ENCODE measurements at regions not wholly inside any gene's neighbourhood (a gene's known extent, or its start where the extent isn't known, plus 50 kb on each side); places are given as distances from the start of the nearest gene placed in this dataset.

- Histone ChIP-seq H4K20me1 (replicated peaks; ENCODE audit: control insufficient read depth, extremely low read depth, insufficient read depth, low read length) (no peaks in the 10 kb centered on the region), H3K27ac (ENCODE audit: insufficient read depth, low read depth, low read length) (no peak overlapping the region), H3K27me3 (ENCODE audit: control insufficient read depth in 2 of 2, insufficient read depth in 2 of 2, low read length in 2 of 2) (no peaks in the 10 kb centered on the region), H3K9me3 (replicated peaks; ENCODE audit: control insufficient read depth, insufficient read depth, low read length) (no peaks in the 10 kb centered on the region), H2AFZ (ENCODE audit: low read depth, low read length) (no peak overlapping the region), H3K36me3 (ENCODE audit: control insufficient read depth in 2 of 2, extremely low read depth in 1 of 2, insufficient read depth in 2 of 2, low read length in 2 of 2) (no peaks in the 10 kb centered on the region), H3K4me3 (replicated peaks in 1 of 3; ENCODE audit: insufficient read depth in 1 of 3, low read depth in 1 of 3, low read length in 3 of 3) (no peak overlapping the region), H3K79me2 (ENCODE audit: control insufficient read depth, insufficient read depth, low read length) (no peaks in the 10 kb centered on the region), H3K4me1 (ENCODE audit: control insufficient read depth, extremely low read depth, insufficient read depth, low read length) (no peaks in the 10 kb centered on the region), H3K9me1 (replicated peaks; ENCODE audit: control insufficient read depth, extremely low read depth, insufficient read depth, low read length) (no peaks in the 10 kb centered on the region), H3K9ac (replicated peaks; ENCODE audit: extremely low read depth, insufficient read depth, low read length) (no peak overlapping the region), H3K4me2 (ENCODE audit: insufficient read depth, low read length) (no peak overlapping the region)
- no peak for DNase-seq (ENCODE audit: low read depth, low spot score)
- BruUV-seq (replicated peaks) = no TSS peak
- no peak for FAIRE-seq
- dilution Hi-C loops (cut with MboI; ENCODE audit: extremely low pct_ligation_motif_present, low sequenced_read_pairs) (no loop called here), intact Hi-C loops (cut with micrococcal nuclease) (no loop called here)
- TF ChIP-seq MYC (IDR thresholded peaks at IDR 0.05; ENCODE audit: low read depth, low read length) = no peak
- TF ChIP-seq POLR2AphosphoS5 (IDR thresholded peaks at IDR 0.05; ENCODE audit: insufficient read depth, low read depth, low read length) = no peak
- no peak for TF ChIP-seq FOS (IDR thresholded peaks at IDR 0.05; ENCODE audit: borderline replicate concordance, insufficient read depth, low read length)
- no peak for TF ChIP-seq EZH2 (IDR thresholded peaks at IDR 0.05; ENCODE audit: borderline replicate concordance, low read depth, low read length, severe bottlenecking)
- ChIA-PET CTCF (no interaction called here), POLR2A (no interaction called here)
Observed at GRCh38 chrX:40392599-40392998, 188.2 kb upstream of the ATP6AP2 start.

- POLR2A ChIA-PET = no interaction called here
- Histone ChIP-seq H3K9ac (replicated peaks; ENCODE audit: extremely low read depth, insufficient read depth, low read length) (no peak overlapping the region), H3K4me2 (ENCODE audit: insufficient read depth, low read length) (no peak overlapping the region), H4K20me1 (replicated peaks; ENCODE audit: control insufficient read depth, extremely low read depth, insufficient read depth, low read length) (no peaks in the 10 kb centered on the region), H3K4me1 (ENCODE audit: control insufficient read depth, extremely low read depth, insufficient read depth, low read length) (peaks cover 2% of the 10 kb centered on the region), H3K27ac (ENCODE audit: insufficient read depth, low read depth, low read length) (no peak overlapping the region), H3K79me2 (ENCODE audit: control insufficient read depth, insufficient read depth, low read length) (no peaks in the 10 kb centered on the region), H3K4me3 (replicated peaks in 1 of 3; ENCODE audit: insufficient read depth in 1 of 3, low read depth in 1 of 3, low read length in 3 of 3) (no peak overlapping the region), H3K36me3 (ENCODE audit: control insufficient read depth in 2 of 2, extremely low read depth in 1 of 2, insufficient read depth in 2 of 2, low read length in 2 of 2) (no peaks in the 10 kb centered on the region), H3K27me3 (ENCODE audit: control insufficient read depth in 2 of 2, insufficient read depth in 2 of 2, low read length in 2 of 2) (no peaks in the 10 kb centered on the region), H3K9me3 (replicated peaks; ENCODE audit: control insufficient read depth, insufficient read depth, low read length) (no peaks in the 10 kb centered on the region), H3K9me1 (replicated peaks; ENCODE audit: control insufficient read depth, extremely low read depth, insufficient read depth, low read length) (no peaks in the 10 kb centered on the region), H2AFZ (ENCODE audit: low read depth, low read length) (no peak overlapping the region)
- intact Hi-C loops (cut with micrococcal nuclease) = no loop called here
- TF ChIP-seq FOS (IDR thresholded peaks at IDR 0.05; ENCODE audit: borderline replicate concordance, insufficient read depth, low read length) = no peak
- TF ChIP-seq EZH2 (IDR thresholded peaks at IDR 0.05; ENCODE audit: borderline replicate concordance, low read depth, low read length, severe bottlenecking) = no peak
- TF ChIP-seq, protein P1, sequence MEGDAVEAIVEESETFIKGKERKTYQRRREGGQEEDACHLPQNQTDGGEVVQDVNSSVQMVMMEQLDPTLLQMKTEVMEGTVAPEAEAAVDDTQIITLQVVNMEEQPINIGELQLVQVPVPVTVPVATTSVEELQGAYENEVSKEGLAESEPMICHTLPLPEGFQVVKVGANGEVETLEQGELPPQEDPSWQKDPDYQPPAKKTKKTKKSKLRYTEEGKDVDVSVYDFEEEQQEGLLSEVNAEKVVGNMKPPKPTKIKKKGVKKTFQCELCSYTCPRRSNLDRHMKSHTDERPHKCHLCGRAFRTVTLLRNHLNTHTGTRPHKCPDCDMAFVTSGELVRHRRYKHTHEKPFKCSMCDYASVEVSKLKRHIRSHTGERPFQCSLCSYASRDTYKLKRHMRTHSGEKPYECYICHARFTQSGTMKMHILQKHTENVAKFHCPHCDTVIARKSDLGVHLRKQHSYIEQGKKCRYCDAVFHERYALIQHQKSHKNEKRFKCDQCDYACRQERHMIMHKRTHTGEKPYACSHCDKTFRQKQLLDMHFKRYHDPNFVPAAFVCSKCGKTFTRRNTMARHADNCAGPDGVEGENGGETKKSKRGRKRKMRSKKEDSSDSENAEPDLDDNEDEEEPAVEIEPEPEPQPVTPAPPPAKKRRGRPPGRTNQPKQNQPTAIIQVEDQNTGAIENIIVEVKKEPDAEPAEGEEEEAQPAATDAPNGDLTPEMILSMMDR (IDR thresholded peaks at IDR 0.05; ENCODE audit: extremely low read depth in 1 of 2, insufficient read depth in 1 of 2, low read depth in 1 of 2, low read length in 2 of 2) = no peak
- TF ChIP-seq JUN (IDR thresholded peaks at IDR 0.05; ENCODE audit: borderline replicate concordance, insufficient read depth, insufficient read length, low read depth) = no peak
- TF ChIP-seq GATA2 (IDR thresholded peaks at IDR 0.05; ENCODE audit: insufficient read depth, insufficient read length, low read depth, low read length) = no peak
- no peak for TF ChIP-seq MYC (IDR thresholded peaks at IDR 0.05; ENCODE audit: low read depth, low read length)
- TF ChIP-seq MAX (IDR thresholded peaks at IDR 0.05; ENCODE audit: insufficient read depth, insufficient read length) = no peak
- TF ChIP-seq POLR2AphosphoS5 (IDR thresholded peaks at IDR 0.05; ENCODE audit: insufficient read depth, low read depth, low read length) = no peak
- FAIRE-seq = no peak
- BruUV-seq (replicated peaks) = no TSS peak
- CTCF ChIA-PET = no interaction called here
- dilution Hi-C loops (cut with MboI; ENCODE audit: extremely low pct_ligation_motif_present, low sequenced_read_pairs) = no loop called here
- no peak for DNase-seq (ENCODE audit: low read depth, low spot score)
Observed at GRCh38 chrX:40391662-40392061, 189.1 kb upstream of the ATP6AP2 start.

All from endothelial cell of umbilical vein (primary cell).